Calu3 (cell line): ENCODE measurements at regions not wholly inside any gene's neighbourhood (a gene's known extent, or its start where the extent isn't known, plus 50 kb on each side); places are given as distances from the start of the nearest gene placed in this dataset.
"Not testable (repeated sequence)": the region's sequence is repeated elsewhere in the genome, so short reads cannot be mapped to it uniquely, and the experiment has no call there.

Experiments used
- BruUV-seq: library from RNA; stranded (reverse); fragments of 400-500 nt; replicated peaks from 2 replicates; lab custom pipeline; 2021; lab: Mats Ljungman, UMichigan
- CTCF ChIA-PET: fragments of 300-600 bp; sonication (Branson Sonifier 250); formaldehyde crosslinking; loops from one replicate; lab custom pipeline; 2022; ENCODE audit warnings: antibody characterized with exemption; lab: Charles Lee
- DNase-seq: peaks from one replicate; pipeline ENCODE4 v3.0.0; 2022
- H3K27ac Mint-ChIP-seq: one replicate; pipeline ENCODE4 v1.8.0; 2022; ENCODE audit warnings: mixed read lengths; ENCODE audit not compliant: unreplicated experiment
- H3K27me3 Mint-ChIP-seq: one replicate; pipeline ENCODE4 v1.8.0; 2022; ENCODE audit warnings: mixed read lengths; ENCODE audit not compliant: unreplicated experiment
- H3K36me3 Mint-ChIP-seq: one replicate; pipeline ENCODE4 v1.8.0; 2022; ENCODE audit warnings: mild to moderate bottlenecking, moderate library complexity, mixed read lengths; ENCODE audit not compliant: insufficient read depth, unreplicated experiment
- H3K4me1 Mint-ChIP-seq: one replicate; pipeline ENCODE4 v1.8.0; 2022; ENCODE audit warnings: mild to moderate bottlenecking, low read depth, mixed read lengths; ENCODE audit not compliant: unreplicated experiment
- H3K4me3 Mint-ChIP-seq: one replicate; pipeline ENCODE4 v1.8.0; 2022; ENCODE audit warnings: mild to moderate bottlenecking, low read depth, moderate library complexity, mixed read lengths; ENCODE audit not compliant: unreplicated experiment
- H3K9me3 Mint-ChIP-seq: one replicate; pipeline ENCODE4 v1.8.0; 2022; ENCODE audit warnings: low read depth, mixed read lengths; ENCODE audit not compliant: unreplicated experiment
- intact Hi-C: fragments of 100-400 bp; cut with micrococcal nuclease; formaldehyde crosslinking; loops from one replicate; pipeline ENCODE4 v1.10.0; 2022; ENCODE audit not compliant: unreplicated experiment
- TF ChIP-seq, protein P1 (sequence below): fragments of 200-600 bp; IDR thresholded peaks from one replicate; pipeline ENCODE4 v1.8.0; 2022; ENCODE audit warnings: antibody characterized with exemption; ENCODE audit not compliant: unreplicated experiment

- TF ChIP-seq, protein P1, sequence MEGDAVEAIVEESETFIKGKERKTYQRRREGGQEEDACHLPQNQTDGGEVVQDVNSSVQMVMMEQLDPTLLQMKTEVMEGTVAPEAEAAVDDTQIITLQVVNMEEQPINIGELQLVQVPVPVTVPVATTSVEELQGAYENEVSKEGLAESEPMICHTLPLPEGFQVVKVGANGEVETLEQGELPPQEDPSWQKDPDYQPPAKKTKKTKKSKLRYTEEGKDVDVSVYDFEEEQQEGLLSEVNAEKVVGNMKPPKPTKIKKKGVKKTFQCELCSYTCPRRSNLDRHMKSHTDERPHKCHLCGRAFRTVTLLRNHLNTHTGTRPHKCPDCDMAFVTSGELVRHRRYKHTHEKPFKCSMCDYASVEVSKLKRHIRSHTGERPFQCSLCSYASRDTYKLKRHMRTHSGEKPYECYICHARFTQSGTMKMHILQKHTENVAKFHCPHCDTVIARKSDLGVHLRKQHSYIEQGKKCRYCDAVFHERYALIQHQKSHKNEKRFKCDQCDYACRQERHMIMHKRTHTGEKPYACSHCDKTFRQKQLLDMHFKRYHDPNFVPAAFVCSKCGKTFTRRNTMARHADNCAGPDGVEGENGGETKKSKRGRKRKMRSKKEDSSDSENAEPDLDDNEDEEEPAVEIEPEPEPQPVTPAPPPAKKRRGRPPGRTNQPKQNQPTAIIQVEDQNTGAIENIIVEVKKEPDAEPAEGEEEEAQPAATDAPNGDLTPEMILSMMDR: no peak
- intact Hi-C loops: no loop called here
- Mint-ChIP-seq H3K27me3 (no peaks in the 10 kb centered on the region), H3K27ac (no peak overlapping the region), H3K9me3 (no peaks in the 10 kb centered on the region), H3K36me3 (no peaks in the 10 kb centered on the region), H3K4me3 (no peak overlapping the region), H3K4me1 (no peaks in the 10 kb centered on the region)
- no TSS peak for BruUV-seq
- CTCF ChIA-PET: no interaction called here
- DNase-seq: no peak
Measured at GRCh38 chr1:221276896-221277409, 397.7 kb downstream of the HLX start.

DNA sequence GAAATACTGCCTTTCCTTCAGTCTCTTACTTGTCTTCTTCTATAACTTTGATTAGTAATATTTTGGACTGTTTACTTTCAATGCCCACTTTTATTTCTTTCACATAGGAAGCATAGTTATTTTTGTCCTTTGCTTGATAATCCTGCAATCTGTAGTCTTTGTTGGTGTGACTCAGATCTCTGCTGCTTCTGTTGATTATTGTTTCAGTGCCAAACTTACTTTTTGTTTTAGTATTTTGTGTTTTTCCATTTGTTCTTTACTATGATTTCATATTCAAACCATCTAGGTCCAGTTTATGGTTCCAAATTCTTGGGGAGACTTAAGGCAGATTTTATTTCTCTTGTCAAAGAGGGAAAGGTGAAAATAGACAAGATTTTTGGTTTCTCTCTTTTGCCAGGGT lies 399.9 kb downstream of the HLX start:
- CTCF ChIA-PET: no interaction called here
- Mint-ChIP-seq H3K4me3 (no peak overlapping the region), H3K27me3 (no peaks in the 10 kb centered on the region), H3K27ac (no peak overlapping the region), H3K4me1 (peaks cover 6% of the 10 kb centered on the region), H3K9me3 (no peaks in the 10 kb centered on the region), H3K36me3 (no peaks in the 10 kb centered on the region)
- BruUV-seq: no TSS peak
- TF ChIP-seq, protein P1: no peak
- intact Hi-C loops: no loop called here
- DNase-seq: no peak

DNA sequence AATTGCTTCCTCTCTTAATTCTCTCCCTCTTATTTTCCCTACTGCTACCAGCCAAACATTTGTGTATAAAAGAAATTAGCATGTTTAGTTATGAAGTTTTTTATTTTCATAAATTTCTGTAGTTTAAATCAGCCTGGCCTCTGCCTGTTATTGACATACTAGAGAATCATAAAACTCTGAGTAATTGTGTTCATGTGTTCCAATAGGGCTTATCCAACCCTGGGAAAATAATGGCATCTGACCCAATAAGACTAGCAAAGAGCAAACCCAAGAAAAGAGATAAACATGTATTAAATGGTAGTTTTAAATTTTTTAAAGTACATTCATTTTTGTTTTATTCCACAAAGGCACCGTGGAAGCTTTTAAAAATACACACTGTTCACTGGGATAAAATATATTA lies 404.3 kb downstream of the HLX start:
- BruUV-seq: no TSS peak
- TF ChIP-seq, protein P1: no peak
- Mint-ChIP-seq H3K27ac (no peak overlapping the region), H3K27me3 (no peaks in the 10 kb centered on the region), H3K4me1 (peaks cover 9% of the 10 kb centered on the region), H3K9me3 (no peaks in the 10 kb centered on the region), H3K4me3 (no peak overlapping the region), H3K36me3 (no peaks in the 10 kb centered on the region)
- intact Hi-C loops: no loop called here
- CTCF ChIA-PET: interaction anchor here (0.7 kb wide), 1 partner anchor 897 kb away, joined by 3 read pairs; no protein-coding TSS in a partner anchor
- no peak for DNase-seq

GRCh38 chr1:221284028-221284427 lies 404.8 kb downstream of the HLX start:
- peaks cover 9% of the 10 kb centered on the region for H3K4me1 Mint-ChIP-seq
- no peak for DNase-seq

GRCh38 chr1:221284991-221285390 lies 405.7 kb downstream of the HLX start:
- DNase-seq, H3K27ac Mint-ChIP-seq, H3K27me3 Mint-ChIP-seq, H3K4me3 Mint-ChIP-seq, H3K9me3 Mint-ChIP-seq, intact Hi-C loops, BruUV-seq, H3K4me1 Mint-ChIP-seq, CTCF ChIA-PET, H3K36me3 Mint-ChIP-seq: not testable (repeated sequence)

More at GRCh38 chr1:221284028-221284427, 404.8 kb downstream of the HLX start:
- Mint-ChIP-seq H3K36me3 (no peaks in the 10 kb centered on the region), H3K9me3 (no peaks in the 10 kb centered on the region), H3K27me3 (no peaks in the 10 kb centered on the region), H3K4me3 (no peak overlapping the region), H3K27ac (no peak overlapping the region)
- CTCF ChIA-PET: interaction anchor here (0.7 kb wide), 1 partner anchor 897 kb away, joined by 3 read pairs; no protein-coding TSS in a partner anchor
- BruUV-seq: no TSS peak
- intact Hi-C loops: no loop called here
- TF ChIP-seq, protein P1: no peak

GRCh38 chr1:221285458-221286210 lies 406.4 kb downstream of the HLX start:
- H3K4me1 Mint-ChIP-seq, H3K36me3 Mint-ChIP-seq, H3K27ac Mint-ChIP-seq, H3K27me3 Mint-ChIP-seq, CTCF ChIA-PET, H3K9me3 Mint-ChIP-seq, DNase-seq, intact Hi-C loops, BruUV-seq, H3K4me3 Mint-ChIP-seq: not testable (repeated sequence)
